ENCODE measurements at regions not wholly inside any gene's neighbourhood (a gene's known extent, or its start where the extent isn't known, plus 50 kb on each side); places are given as distances from the start of the nearest gene placed in this dataset.

- no peak for ATAC-seq
- Histone ChIP-seq H3K4me1 (peaks cover 0 to 3% (median 0%) of the 10 kb centered on the region in 9 donors), H3K4me3 (no peak overlapping the region), H3K27me3 (peaks cover 0 to 91% (median 76%) of the 10 kb centered on the region in 7 donors), H3K9me3 (peaks cover 0 to 2% (median 0%) of the 10 kb centered on the region in 11 donors), H3K36me3 (no peaks in the 10 kb centered on the region), H3K27ac (no peak overlapping the region)
- 90% methylated on average over 8 of the region's 8 CpGs for WGBS, 2 donors
- intact Hi-C loops (cut with DNase I), result loop anchor here in 8 of 10 donors (5.0 to 10.0 kb wide), 4 partner anchors 123 to 276 kb away; no protein-coding TSS in a partner anchor
- DNase-seq, result no peak
- TF ChIP-seq, protein P1, sequence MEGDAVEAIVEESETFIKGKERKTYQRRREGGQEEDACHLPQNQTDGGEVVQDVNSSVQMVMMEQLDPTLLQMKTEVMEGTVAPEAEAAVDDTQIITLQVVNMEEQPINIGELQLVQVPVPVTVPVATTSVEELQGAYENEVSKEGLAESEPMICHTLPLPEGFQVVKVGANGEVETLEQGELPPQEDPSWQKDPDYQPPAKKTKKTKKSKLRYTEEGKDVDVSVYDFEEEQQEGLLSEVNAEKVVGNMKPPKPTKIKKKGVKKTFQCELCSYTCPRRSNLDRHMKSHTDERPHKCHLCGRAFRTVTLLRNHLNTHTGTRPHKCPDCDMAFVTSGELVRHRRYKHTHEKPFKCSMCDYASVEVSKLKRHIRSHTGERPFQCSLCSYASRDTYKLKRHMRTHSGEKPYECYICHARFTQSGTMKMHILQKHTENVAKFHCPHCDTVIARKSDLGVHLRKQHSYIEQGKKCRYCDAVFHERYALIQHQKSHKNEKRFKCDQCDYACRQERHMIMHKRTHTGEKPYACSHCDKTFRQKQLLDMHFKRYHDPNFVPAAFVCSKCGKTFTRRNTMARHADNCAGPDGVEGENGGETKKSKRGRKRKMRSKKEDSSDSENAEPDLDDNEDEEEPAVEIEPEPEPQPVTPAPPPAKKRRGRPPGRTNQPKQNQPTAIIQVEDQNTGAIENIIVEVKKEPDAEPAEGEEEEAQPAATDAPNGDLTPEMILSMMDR (IDR thresholded peaks at IDR 0.05), result no peak
Measured at GRCh38 chr22:45098056-45098455, 65.7 kb upstream of the NUP50 start.

DNA sequence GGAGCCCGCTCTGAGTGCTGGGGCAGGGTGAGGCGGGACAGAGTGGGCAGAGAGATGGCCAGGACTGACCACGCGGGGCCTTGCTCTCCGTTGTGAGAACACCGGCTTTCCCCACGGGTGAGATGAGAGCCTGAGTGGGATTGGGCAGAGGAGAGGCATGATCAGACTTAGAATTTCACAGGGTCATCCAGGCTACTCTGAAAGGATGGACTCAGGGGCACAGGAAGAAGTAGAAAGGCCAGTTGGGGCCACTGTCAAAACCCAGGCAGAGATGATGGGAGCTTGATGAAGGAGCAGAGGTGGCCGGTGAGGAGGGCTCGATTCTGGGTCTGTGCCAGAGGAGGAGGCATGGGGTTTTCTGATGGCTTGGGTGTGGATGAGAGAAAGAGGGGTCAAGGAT, 63.8 kb upstream of the NUP50 start:
- ATAC-seq (no peak), DNase-seq (no peak)
- peaks cover 0 to 84% (median 81%) of the 10 kb centered on the region in 7 donors for H3K27me3 ChIP-seq
- H3K27ac ChIP-seq, result no peak overlapping the region
- WGBS, 2 donors, result 71 to 84% methylated on average over 9 of the region's 9 CpGs
- TF ChIP-seq, protein P1 (IDR thresholded peaks at IDR 0.05), result no peak
- intact Hi-C loops (cut with DNase I), result loop anchor here in 8 of 10 donors (5.0 to 10.0 kb wide), 6 partner anchors 125 to 335 kb away; no protein-coding TSS in a partner anchor
- H3K4me3 ChIP-seq, result no peak overlapping the region
- H3K36me3 ChIP-seq, result no peaks in the 10 kb centered on the region
- no peaks in the 10 kb centered on the region for H3K9me3 ChIP-seq
- peaks cover 0 to 3% (median 0%) of the 10 kb centered on the region in 9 donors for H3K4me1 ChIP-seq

DNA sequence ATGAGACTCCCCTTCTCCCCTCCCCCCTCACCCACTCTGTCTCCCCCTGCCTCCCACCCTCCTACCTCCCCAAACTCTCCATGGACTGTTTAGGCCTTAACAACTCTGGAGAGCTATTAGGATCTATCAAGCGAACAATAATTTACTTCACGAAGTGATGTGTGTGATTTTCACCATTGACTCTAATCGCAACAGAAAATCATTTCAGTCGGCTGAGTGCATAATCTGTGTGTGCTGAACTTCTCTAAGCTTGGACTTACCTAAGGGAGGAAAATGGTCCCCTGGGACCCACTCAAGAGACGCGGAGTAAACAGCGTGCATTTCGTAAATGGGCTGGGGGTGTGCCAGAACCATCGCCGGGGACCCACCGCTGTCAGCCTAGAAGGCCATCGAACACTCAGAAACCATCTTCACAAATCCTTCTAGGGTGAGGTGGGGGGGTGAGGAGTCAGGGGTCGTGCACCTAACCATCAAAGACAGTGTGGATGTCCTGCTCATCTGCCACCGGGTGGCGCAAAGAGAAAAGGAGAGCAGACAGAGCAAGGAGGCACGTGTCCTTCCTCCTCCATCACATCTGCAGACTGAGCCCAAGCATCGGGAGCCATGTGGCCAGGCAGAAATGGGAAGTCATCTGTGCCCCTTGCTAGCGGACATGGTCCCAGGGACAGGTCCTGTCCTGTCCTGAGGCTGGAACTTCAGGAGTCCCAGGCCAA, 62.1 kb upstream of the NUP50 start:
- peaks cover 0 to 3% (median 0%) of the 10 kb centered on the region in 9 donors for H3K4me1 ChIP-seq
- 34 to 36% methylated on average over 18 of the region's 18 CpGs for WGBS, 2 donors
- intact Hi-C loops (cut with DNase I), result loop anchor here in 3 of 10 donors (5.0 to 10.0 kb wide), 2 partner anchors 161 to 333 kb away; no protein-coding TSS in a partner anchor
- TF ChIP-seq, protein P1 (IDR thresholded peaks at IDR 0.05), result peak in 7 of 9 donors; percentile 15 to 55 (median 35)
- no peak overlapping the region for H3K4me3 ChIP-seq
- ATAC-seq, result peak in 7 of 8 donors; percentile 22 to 79 (median 68)
- peak in 1 of 2 donors; percentile 41 for DNase-seq
- H3K27me3 ChIP-seq, result peaks cover 0 to 81% (median 66%) of the 10 kb centered on the region in 7 donors
- no peaks in the 10 kb centered on the region for H3K36me3 ChIP-seq
- no peaks in the 10 kb centered on the region for H3K9me3 ChIP-seq
- no peak overlapping the region for H3K27ac ChIP-seq

- Histone ChIP-seq H3K9me3 (no peaks in the 10 kb centered on the region), H3K27me3 (peaks cover 0 to 74% (median 59%) of the 10 kb centered on the region in 7 donors), H3K4me1 (peaks cover 0 to 3% (median 0%) of the 10 kb centered on the region in 9 donors), H3K4me3 (no peak overlapping the region), H3K27ac (no peak overlapping the region), H3K36me3 (no peaks in the 10 kb centered on the region)
- TF ChIP-seq, protein P1 (IDR thresholded peaks at IDR 0.05), result no peak
- ATAC-seq, result no peak
- WGBS, 2 donors, result 56 to 63% methylated on average over 6 of the region's 6 CpGs
- intact Hi-C loops (cut with DNase I), result loop anchor here in 3 of 10 donors (5.0 to 10.0 kb wide), 2 partner anchors 159 to 332 kb away; no protein-coding TSS in a partner anchor
- DNase-seq, result no peak
Measured at GRCh38 chr22:45102896-45103420, 60.8 kb upstream of the NUP50 start.

Data from heart right ventricle (tissue), 16 donors.